GM21360 (cell line): ENCODE measurements at regions not wholly inside any gene's neighbourhood (a gene's known extent, or its start where the extent isn't known, plus 50 kb on each side); places are given as distances from the start of the nearest gene placed in this dataset.

Experiments used
- ATAC-seq: cut with Tn5 transposase; IDR thresholded peaks from one replicate; pipeline ENCODE4 v1.9.1; 2021; ENCODE audit warnings: mild to moderate bottlenecking, moderate library complexity; ENCODE audit not compliant: unreplicated experiment

DNA sequence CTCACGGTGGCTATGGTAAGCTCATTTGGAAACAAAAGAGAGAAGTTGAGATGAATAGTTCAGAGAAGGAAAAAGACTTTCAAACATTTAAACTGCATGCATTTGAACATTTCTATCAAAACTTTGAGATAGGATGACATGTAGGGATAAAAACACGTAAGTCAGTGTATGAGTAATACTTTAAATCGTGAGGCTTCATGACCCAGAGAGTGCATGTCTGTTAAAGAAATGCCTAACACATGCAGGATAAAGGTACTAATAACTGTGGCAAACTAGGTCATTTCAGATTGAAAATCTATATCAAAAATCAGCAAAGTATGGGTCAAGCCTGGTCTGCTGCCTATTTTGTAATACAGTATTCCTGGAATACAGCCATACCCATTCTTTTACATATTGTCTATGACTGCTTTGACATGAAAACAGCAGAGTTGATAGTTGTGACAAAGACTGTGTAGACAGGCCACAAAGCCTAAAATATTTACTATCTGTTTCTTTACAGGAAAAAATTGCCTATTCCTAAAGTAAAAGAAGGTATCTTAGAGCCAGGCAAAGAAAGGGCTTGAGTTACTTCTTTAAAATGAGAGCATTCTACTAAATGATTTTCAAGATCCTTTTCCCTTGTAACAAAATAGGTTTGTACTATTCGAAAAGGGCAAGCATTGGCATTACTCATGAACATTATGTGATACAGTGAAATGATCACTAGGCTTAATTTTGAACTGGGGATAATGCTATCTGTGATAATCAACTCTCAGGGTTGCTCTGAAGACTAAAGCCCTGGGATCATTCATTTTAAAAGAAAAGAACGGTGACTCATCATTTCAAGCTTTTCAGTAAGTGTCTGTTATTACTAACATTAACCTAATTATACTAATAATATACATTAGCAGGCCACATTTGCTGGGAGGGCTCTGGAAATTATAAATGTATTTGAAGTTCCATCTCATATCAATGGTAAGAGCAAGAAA lies 185.9 kb downstream of the CRPPA start:
- no peak for ATAC-seq

DNA sequence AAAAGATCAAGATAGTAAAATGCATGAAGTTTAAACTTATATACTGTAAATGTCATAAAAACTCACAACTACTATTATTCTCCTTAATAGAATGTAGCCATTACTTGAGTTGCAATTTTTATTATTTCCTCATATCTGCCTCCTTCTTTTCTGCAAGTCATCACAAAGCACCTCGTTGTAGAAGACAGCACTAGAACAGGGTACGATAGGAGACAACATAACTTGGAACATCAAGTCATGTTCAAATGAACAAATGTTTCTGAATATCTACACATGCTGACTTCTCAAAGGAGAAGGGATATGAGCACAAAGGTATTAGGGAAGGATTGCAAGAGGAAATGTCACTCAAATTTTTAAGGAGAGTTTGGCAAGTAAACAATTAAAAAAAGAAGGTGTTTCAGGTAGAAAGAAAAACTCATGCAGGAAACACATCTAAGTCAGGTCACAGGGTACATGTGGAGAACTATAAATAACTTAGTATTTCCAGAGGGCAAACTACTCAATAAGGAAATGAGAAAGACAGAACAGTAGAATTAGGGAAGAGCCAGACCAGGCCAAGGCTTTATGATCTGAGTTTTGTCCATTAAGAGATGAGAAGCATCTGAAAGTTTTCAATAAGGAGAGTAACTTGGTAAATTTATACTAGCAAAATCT lies 186.7 kb downstream of the CRPPA start:
- ATAC-seq: no peak

DNA sequence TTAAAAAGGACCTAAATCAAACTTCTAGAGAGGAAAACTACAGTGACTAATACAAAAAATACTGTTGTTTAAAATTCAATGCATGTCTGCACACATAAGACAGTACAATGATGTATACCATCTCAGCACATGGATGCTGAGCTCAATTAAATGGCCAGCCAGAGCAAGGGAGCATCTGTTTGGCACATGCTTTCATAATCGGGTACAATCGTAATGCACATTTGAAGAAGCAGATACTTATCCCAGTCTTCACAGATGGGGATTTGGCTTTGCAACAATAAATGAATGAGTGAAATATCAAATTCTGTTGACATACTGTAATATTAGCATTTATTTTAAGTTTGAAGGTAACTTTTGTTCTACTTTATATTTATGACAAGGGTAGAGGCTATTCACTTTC lies 187.8 kb downstream of the CRPPA start:
- ATAC-seq: no peak

DNA sequence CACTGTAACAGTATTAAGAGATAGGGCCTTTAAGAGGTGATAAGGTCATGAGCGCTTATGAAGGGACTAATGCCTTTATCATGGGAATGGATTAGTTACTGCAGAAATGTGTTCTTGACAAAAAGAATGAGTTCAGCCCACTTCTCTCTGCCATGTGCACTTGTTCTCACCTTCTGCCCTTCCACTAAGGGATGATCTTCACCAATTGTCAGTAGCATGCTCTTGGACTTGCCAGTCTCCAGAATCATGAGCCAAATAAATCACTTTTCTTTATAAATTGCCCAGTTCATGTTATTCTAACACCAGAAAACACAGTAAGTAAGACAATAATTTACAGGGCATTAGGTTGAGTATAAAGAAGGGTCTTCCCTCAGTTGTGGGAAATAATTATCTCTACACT lies 189.1 kb downstream of the CRPPA start:
- ATAC-seq: no peak

DNA sequence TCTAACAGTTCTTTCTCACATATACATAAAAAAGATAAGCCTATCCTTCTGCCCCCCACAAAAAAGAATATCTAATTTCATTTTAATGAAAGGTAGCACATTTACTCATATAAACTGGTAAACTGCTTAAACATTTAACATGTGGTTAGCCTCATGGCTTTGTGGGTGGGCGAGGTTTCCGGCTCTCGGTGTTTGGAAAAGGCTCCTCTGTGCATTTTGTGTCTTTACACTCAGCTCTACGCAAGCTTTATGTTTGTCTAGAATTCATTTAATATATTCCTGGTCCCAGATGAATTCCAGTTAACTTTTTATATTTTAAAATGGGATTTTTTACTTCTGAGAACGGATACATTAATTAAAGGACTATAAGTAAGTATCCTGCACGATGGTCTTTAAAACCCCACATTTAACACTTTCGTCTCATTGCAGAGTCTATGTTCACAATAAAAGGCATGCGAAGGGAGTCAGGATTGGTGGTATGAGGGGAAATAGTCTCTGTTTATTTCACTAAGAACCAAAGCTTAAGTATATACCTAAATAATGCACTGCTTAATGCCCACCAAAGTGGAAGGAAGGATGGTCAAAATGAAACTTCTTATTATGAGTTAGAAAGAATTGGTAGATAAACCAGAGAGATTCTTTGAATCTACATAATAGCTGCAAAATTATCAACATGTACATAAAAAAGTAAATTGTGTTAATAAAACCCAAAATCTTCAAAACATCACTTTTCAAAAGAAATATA lies 197.2 kb downstream of the CRPPA start:
- ATAC-seq: no peak

DNA sequence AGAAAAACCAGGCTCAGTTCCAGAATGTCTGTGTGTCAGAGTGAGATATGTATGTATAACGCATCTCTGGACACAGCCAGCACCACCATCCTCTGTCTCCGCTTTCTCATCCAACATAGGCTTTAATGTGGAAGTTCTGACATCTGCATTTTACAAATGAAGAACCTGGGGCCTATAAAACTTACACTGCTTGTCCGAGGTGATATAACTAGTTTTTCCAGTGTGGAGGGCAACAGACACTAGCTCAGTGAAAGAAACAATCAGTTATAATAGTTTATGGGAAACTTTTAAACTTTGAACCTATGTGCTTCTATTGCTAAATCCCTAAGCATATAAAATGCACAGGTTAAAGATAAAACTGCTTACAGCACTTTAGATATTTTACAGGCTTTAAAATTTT lies 208.7 kb downstream of the CRPPA start:
- no peak for ATAC-seq

DNA sequence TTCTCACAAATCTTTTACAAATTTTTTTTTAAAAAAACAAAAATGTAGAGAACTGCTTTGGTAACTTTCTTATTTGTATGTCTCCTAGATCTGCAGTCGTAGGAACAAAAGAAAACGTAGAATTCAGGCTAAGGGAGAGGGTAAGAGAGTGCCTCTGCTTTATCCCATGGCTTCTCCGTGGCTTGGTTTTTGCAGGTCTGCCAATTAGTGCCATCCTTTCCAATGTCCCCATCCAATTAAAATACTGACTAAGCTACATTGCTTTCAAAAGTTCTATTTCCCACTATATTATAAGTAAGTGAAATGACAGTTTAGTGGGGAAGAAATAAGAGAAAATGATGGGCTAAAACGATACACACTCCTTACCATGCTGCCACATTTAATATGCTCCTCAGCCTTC lies 209.3 kb downstream of the CRPPA start:
- ATAC-seq: no peak

DNA sequence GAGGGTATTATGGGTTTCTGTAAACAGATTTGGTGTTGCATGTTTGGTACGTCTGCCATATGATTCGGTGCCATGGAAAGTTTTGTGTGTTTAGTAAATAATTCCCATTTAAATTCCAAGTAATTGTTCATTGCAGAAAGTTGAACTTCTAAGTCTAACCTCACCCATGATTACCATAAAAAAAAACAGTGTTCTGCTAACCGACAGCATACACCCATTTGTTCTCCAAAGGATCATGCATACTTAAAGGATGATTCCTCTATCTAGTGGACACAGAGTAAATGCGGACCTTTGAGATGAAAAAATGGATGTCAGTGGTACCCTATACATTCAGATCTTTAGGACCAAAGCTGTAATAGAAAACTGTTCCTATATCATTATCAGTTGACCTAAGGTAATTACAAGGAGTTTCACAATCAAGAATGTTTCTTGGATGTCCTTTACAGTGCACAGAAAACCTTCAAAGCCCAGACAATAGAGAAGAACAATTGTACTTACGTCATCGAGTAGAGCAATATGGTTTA lies 209.9 kb downstream of the CRPPA start:
- ATAC-seq: no peak

DNA sequence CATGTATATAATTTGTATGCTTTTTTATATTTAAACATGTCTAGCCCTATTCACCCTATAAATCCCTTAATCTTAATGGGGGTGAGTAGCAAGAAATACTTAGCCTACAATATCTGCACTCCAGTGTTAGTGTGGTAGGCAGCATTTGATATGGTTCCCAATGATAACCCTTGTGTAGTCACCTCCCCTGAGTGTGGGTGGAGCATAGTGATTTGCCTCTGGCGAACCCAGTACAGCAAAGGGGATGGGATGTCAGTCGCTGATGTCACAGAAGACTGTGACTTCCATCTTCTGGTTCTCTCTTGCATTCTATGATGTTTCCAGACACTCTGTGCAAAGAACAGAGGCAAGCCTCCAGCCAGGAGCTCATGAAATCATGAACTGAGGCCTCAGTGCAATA lies 211.2 kb downstream of the CRPPA start:
- no peak for ATAC-seq

DNA sequence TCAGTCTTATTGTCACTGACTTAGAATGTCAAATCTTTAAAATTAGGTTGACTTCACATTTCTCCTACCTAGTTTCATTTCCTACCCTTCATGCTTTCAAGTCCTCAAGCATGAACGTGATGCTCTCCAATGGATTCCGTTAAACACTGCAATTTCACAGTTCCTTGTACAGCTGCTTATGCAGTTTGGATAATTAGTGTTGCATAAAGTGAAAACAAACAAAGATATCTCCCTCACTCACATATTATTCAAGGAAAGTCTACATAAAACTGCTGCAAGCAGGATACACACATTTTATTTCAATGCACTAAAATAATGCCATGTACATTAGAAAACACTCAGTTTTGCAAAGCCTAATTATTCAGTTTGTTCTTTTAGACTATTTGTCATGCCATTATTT lies 214.0 kb downstream of the CRPPA start:
- ATAC-seq: no peak

DNA sequence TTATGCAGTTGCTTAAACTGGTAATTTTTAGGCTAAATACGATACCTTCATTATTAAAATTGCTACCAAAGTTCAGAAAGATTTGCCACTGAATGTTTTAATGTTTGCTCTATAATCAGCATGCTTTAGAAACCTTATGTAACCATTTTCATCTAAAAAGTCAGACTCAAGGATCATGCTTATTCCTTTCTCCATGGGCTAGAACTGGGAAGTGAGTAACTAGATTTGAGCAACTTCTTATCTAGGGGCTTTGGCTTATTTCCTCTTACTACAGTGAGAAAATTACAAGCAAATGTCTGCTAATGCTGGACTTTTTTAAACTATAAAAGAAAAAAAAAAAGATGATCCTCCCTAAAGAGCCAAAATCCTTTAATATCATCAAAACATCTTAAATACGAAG lies 215.9 kb downstream of the CRPPA start:
- no peak for ATAC-seq

DNA sequence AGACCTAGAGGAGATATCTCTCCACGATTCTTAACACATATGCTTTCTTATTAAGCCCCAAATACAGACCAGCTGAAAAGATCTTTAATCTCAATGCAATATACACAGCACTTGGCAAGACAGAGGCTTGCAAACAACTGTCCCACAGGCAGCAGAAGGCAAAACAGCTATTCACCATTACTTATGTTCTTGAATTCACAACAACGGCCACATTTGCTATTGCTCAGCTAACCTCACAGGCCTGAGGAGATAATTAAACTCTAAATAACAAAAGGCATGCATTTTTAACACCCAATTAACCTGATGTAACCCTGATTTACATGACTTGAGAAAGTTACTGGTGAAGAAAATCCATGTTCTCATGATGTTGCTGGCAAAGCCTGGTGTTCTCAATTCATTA lies 216.4 kb downstream of the CRPPA start:
- no peak for ATAC-seq

DNA sequence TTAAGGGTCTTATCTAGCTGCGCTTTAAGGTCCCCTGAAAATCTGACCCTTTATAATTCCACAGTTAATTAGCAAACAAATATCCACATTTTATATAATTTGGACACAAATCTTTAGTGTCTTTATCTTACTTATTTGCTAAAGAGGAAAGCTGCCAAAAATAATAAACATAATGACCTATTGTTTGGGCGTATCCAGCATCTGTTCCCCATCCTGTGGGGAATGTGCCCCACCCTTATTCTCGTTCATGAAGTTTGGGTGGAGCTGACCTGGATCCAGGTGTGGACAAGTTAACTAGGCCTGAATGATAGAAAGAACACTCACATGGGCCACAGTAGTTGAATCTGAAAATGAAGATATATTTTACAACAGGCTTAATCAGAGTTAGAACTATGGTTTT lies 218.3 kb downstream of the CRPPA start:
- ATAC-seq: no peak

DNA sequence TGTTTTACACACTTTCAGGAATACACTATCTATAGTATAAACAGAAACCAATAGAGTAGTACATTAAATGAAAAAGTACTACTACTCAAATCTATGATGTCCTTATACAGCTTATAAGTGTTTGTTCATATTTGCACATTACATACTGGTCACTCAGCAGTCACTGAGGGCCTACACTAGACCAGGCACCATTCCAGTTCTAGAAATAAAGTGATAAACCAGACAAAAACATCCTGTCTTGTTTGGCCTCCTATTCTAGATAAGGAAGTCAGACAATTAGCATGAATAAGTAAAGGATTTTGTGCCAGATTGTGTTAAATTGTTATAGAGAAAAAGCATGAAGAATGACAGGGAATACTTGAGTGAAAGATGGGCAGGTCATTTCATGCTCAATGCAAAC lies 219.0 kb downstream of the CRPPA start:
- ATAC-seq: no peak

DNA sequence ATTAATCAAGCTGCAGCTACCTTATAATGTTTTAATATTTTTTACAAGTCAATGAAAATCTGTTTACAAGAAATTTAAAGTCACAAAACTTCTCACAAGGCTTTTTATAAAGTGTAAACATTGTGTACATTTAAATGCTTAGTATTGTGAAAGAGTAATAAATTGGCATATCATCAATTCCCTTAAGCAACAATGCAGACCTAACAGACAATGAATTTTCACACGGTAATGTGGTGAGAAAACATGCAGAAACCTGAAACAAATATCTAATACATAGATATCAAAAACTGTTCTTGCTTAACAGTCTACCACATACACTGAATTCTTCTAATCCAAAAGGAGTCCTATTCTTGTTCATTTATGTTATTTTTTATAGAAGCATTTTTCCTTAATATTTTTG lies 220.7 kb downstream of the CRPPA start:
- ATAC-seq: no peak

DNA sequence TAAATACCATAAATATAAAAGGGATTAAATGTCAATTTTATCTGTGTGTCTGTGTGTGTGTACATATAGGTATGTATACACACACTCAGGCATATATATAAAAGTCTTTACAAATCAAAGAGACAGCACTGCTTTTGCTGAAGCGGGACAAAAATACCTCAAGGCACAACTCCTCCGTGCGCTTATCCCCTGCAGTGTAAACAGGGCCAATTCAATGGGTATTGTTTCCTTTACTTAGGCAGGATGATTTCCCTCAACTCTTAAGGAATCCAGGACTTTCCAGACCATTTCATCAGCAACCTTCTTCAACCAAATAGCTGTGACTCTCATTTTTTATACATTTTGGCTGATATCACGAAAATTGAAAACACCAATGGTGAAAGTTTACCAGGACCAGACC lies 227.7 kb downstream of the CRPPA start:
- no peak for ATAC-seq

DNA sequence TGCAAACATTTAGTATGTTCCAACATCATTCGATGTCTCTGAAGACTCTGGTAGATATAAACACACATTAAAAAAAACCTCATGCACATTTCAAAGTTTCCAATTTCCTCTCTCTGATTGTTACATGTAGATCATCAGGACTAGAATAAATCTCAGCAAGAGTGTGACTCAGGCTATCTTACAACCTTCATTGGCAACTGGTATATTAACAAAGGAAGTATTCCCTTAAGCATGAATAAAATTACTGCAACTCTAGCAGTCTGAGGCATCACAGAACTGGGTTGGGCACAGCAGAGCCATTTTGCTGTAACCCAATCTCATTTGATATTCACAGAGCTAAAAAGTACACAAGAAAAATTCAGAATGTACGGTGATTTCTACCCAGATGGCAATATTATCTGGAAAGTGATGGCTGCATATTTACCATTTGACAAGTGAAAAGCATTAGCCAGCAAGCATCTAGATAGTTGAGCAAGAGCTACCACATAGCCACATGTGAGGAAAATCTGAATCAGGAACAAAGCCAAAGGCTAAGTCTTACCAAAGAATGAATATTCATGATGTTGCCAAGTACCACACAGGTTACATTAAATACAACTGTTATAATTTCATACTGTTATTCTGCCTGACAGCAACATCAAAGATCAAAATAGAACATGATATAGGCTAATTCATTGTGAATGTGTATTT lies 232.2 kb downstream of the CRPPA start:
- ATAC-seq: no peak

DNA sequence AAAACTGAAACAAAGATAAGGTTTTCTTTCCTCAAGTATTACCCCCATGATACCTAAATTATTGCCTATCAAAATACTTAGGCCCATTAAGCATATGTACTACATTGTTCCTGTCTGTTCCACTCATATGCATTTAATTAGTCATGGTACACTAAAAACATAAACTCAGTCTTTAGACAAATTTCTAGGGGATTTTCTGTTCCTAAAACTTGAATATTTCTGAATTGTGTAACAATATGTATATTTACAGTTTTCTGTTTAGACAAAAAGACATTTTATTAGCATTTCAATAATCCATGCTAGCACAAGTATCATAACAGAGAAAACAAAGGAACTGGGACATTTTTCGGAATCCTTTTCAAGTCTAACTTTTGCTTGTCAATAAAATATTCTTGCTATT lies 234.2 kb downstream of the CRPPA start:
- no peak for ATAC-seq

DNA sequence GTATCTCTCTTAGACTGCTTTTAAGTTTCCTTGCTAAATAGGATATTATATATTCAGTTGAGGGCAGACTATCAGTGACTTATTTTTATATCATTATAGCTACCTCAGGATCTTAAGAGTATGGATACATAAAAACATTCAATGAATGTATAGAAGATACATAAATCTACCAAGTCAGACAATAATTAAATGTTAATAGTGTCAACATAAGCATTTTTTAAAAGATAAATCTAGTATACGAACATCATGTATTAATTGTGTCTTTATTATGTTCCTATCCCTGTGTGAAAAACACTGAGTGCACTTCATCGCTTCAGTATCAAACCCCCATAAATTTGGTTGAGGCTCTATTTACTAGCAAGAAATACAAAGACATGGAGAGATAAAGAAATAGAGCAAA lies 242.8 kb downstream of the CRPPA start:
- ATAC-seq: no peak

DNA sequence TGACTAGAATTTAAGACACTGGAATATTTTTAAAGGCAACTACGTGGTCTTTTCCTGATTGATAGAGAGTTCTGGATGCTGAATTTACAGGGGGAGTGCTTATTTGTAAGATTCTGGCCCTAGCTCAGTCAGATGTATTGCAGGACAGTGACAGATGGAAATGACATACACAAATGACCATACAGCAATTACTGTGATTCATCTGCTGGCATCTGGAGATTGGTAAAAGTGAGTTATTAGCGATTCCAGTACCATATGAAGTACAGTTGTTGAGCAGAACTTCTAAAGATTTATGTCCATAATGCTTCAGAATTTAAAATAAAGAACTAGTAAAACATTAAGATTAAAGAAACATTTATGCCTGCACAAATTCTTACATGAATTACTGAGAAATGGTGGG lies 243.2 kb downstream of the CRPPA start:
- no peak for ATAC-seq

DNA sequence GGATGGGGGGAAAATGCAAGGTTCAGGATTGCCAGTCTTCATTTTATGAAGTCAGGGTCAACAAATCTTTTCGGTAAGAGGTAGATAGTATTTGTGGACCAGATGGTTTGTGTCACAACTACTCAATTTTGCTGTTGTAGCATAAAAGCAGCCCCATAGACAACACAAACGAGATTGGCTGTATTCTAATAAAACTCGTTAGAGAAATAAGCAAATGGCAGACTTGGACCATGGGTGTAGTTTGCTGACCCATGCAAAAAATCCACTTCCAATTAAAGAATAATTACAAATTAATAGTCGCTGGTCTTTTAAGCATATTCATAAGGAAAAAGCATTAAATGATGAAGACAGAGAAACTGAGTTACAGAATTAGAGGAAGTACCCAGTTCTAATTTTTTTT lies 247.1 kb downstream of the CRPPA start:
- ATAC-seq: no peak
